HEK293 (cell line): ENCODE measurements at regions not wholly inside any gene's neighbourhood (a gene's known extent, or its start where the extent isn't known, plus 50 kb on each side); places are given as distances from the start of the nearest gene placed in this dataset.

ENCODE experiments used
- CTCF ChIA-PET: fragments of 350-600 bp; formaldehyde crosslinking; extraction: SDS; loops from one replicate; lab custom pipeline; 2021; ENCODE audit warnings: antibody characterized with exemption; lab: Yijun Ruan, JAX
- POLR2A ChIA-PET: fragments of 300-600 bp; formaldehyde crosslinking; extraction: SDS; loops from one replicate; lab custom pipeline; 2020; ENCODE audit warnings: antibody characterized with exemption, inconsistent platforms; lab: Yijun Ruan, JAX
- H3K27ac ChIP-seq: fragments of 200-500 bp; sonication (Bioruptor generic); 2 replicates; pipeline ENCODE4 v1.5.1; 2014; ENCODE audit warnings: low read depth, low read length, control low read depth, inconsistent platforms; ENCODE audit errors: extremely low read depth
- H3K36me3 ChIP-seq, 2 experiments: fragments of 200-500 bp in 1 of 2; sonication (Bioruptor generic) in 1 of 2; 1 replicate in 1 of 2; 2 replicates in 1 of 2; pipeline ENCODE4 v1.5.1; 2014 to 2017; ENCODE audit warnings: inconsistent platforms in 2 of 2, low read length in 2 of 2; ENCODE audit not compliant: control insufficient read depth in 2 of 2, insufficient read depth in 1 of 2
- H3K4me1 ChIP-seq: fragments of 200-500 bp; sonication (Bioruptor generic); 2 replicates; pipeline ENCODE4 v1.5.1; 2014; ENCODE audit warnings: mild to moderate bottlenecking, low read length, inconsistent platforms; ENCODE audit not compliant: control insufficient read depth, insufficient read depth
- H3K4me3 ChIP-seq: 2 replicates; pipeline ENCODE4 v1.5.1; 2011; ENCODE audit warnings: low read depth, mild to moderate bottlenecking, control low read depth, low read length, moderate library complexity
- H3K9me3 ChIP-seq: fragments of 200-500 bp; sonication (Bioruptor generic); 2 replicates; pipeline ENCODE4 v1.5.1; 2014; ENCODE audit warnings: low read depth, low read length, inconsistent platforms; ENCODE audit not compliant: control insufficient read depth, insufficient read depth
- GFI1B ChIP-seq: fragments of 450-650 bp; formaldehyde crosslinking; IDR thresholded peaks from 2 replicates; pipeline ENCODE4 v1.5.1; 2016; ENCODE audit warnings: missing biosample characterization, missing genetic modification characterization
- GLI2 ChIP-seq: fragments of 450-650 bp; formaldehyde crosslinking; IDR thresholded peaks from 2 replicates; pipeline ENCODE4; 2017; ENCODE audit warnings: missing biosample characterization, missing genetic modification characterization, low read depth, borderline replicate concordance
- GLIS1 ChIP-seq: fragments of 450-650 bp; formaldehyde crosslinking; IDR thresholded peaks from 2 replicates; pipeline ENCODE4 v1.5.1; 2016; ENCODE audit warnings: missing biosample characterization, missing genetic modification characterization
- IKZF3 ChIP-seq: fragments of 450-650 bp; IDR thresholded peaks from 2 replicates; pipeline ENCODE4 v1.5.0; 2018; ENCODE audit warnings: missing biosample characterization, mild to moderate bottlenecking, missing genetic modification characterization, moderate library complexity
- KLF7 ChIP-seq: fragments of 450-650 bp; formaldehyde crosslinking; IDR thresholded peaks from 2 replicates; pipeline ENCODE4 v1.5.1; 2016; ENCODE audit warnings: missing biosample characterization, missing genetic modification characterization, borderline replicate concordance
- KLF9 ChIP-seq: fragments of 450-650 bp; formaldehyde crosslinking; IDR thresholded peaks from 2 replicates; pipeline ENCODE4 v1.5.1; 2016; ENCODE audit warnings: missing biosample characterization, missing genetic modification characterization, low read depth
- PATZ1 ChIP-seq: fragments of 450-650 bp; formaldehyde crosslinking; IDR thresholded peaks from 2 replicates; pipeline ENCODE4 v1.5.1; 2016; ENCODE audit warnings: missing biosample characterization, missing genetic modification characterization
- PRDM1 ChIP-seq: fragments of 450-650 bp; formaldehyde crosslinking; IDR thresholded peaks from 2 replicates; pipeline ENCODE4; 2016; ENCODE audit warnings: missing biosample characterization, missing genetic modification characterization
- PRDM6 ChIP-seq: fragments of 450-650 bp; formaldehyde crosslinking; IDR thresholded peaks from 2 replicates; pipeline ENCODE4 v1.5.1; 2017; ENCODE audit warnings: missing biosample characterization, missing genetic modification characterization
- REST ChIP-seq: fragments of 450-650 bp; formaldehyde crosslinking; IDR thresholded peaks from 2 replicates; pipeline ENCODE4 v1.5.1; 2016; ENCODE audit warnings: missing biosample characterization, missing genetic modification characterization
- ZBTB1 ChIP-seq: fragments of 450-650 bp; formaldehyde crosslinking; IDR thresholded peaks from 2 replicates; pipeline ENCODE4 v1.5.1; 2016; ENCODE audit warnings: missing biosample characterization, missing genetic modification characterization
- ZBTB20 ChIP-seq: fragments of 450-650 bp; formaldehyde crosslinking; IDR thresholded peaks from 2 replicates; pipeline ENCODE4 v1.5.1; 2016; ENCODE audit warnings: missing biosample characterization, missing genetic modification characterization
- ZBTB26 ChIP-seq: fragments of 450-650 bp; formaldehyde crosslinking; optimal IDR thresholded peaks from 2 replicates; pipeline ENCODE3; 2016; ENCODE audit warnings: missing biosample characterization, mild to moderate bottlenecking, missing genetic modification characterization
- ZIC2 ChIP-seq: fragments of 450-650 bp; formaldehyde crosslinking; IDR thresholded peaks from 2 replicates; pipeline ENCODE4 v1.5.1; 2016; ENCODE audit warnings: missing biosample characterization, missing genetic modification characterization
- ZNF133 ChIP-seq: fragments of 450-650 bp; formaldehyde crosslinking; IDR thresholded peaks from 2 replicates; pipeline ENCODE4 v1.5.1; 2016; ENCODE audit warnings: missing biosample characterization, missing genetic modification characterization
- ZNF155 ChIP-seq: fragments of 450-650 bp; formaldehyde crosslinking; IDR thresholded peaks from 2 replicates; pipeline ENCODE4 v1.5.1; 2016; ENCODE audit warnings: missing biosample characterization, missing genetic modification characterization
- ZNF24 ChIP-seq: fragments of 450-650 bp; formaldehyde crosslinking; IDR thresholded peaks from 2 replicates; pipeline ENCODE4 v1.5.1; 2016; ENCODE audit warnings: missing biosample characterization, missing genetic modification characterization
- ZNF248 ChIP-seq: fragments of 450-650 bp; formaldehyde crosslinking; IDR thresholded peaks from 2 replicates; pipeline ENCODE4 v1.5.1; 2017; ENCODE audit warnings: missing biosample characterization, missing genetic modification characterization
- ZNF311 ChIP-seq: fragments of 450-650 bp; formaldehyde crosslinking; IDR thresholded peaks from 2 replicates; pipeline ENCODE4 v1.5.1; 2017; ENCODE audit warnings: missing biosample characterization, missing genetic modification characterization, borderline replicate concordance
- ZNF335 ChIP-seq: fragments of 450-650 bp; formaldehyde crosslinking; conservative IDR thresholded peaks from 2 replicates; pipeline ENCODE4 v1.5.1; 2016; ENCODE audit warnings: missing biosample characterization, missing genetic modification characterization
- ZNF366 ChIP-seq: fragments of 450-650 bp; formaldehyde crosslinking; conservative IDR thresholded peaks from 2 replicates; pipeline ENCODE4 v1.5.1; 2016; ENCODE audit warnings: missing biosample characterization, missing genetic modification characterization
- ZNF560 ChIP-seq: fragments of 450-650 bp; formaldehyde crosslinking; IDR thresholded peaks from 2 replicates; pipeline ENCODE4 v1.5.1; 2017; ENCODE audit warnings: missing biosample characterization, missing genetic modification characterization, borderline replicate concordance
- ZNF561 ChIP-seq: fragments of 450-650 bp; IDR thresholded peaks from 2 replicates; pipeline ENCODE4 v1.5.1; 2018; ENCODE audit warnings: missing biosample characterization, missing genetic modification characterization, borderline replicate concordance
- ZNF645 ChIP-seq: fragments of 450-650 bp; formaldehyde crosslinking; IDR thresholded peaks from 2 replicates; pipeline ENCODE4; 2016; ENCODE audit warnings: missing biosample characterization, missing genetic modification characterization
- ZNF660 ChIP-seq: fragments of 450-650 bp; IDR thresholded peaks from 2 replicates; pipeline ENCODE4 v1.5.1; 2018; ENCODE audit warnings: missing biosample characterization, mild to moderate bottlenecking, missing genetic modification characterization
- ZNF701 ChIP-seq: fragments of 450-650 bp; formaldehyde crosslinking; IDR thresholded peaks from 2 replicates; pipeline ENCODE4 v1.5.1; 2016; ENCODE audit warnings: missing biosample characterization, missing genetic modification characterization
- ZNF76 ChIP-seq: fragments of 450-650 bp; formaldehyde crosslinking; IDR thresholded peaks from 2 replicates; pipeline ENCODE4; 2016; ENCODE audit warnings: low read depth, missing biosample characterization, missing genetic modification characterization, borderline replicate concordance
- ZSCAN16 ChIP-seq: fragments of 450-650 bp; formaldehyde crosslinking; IDR thresholded peaks from 2 replicates; pipeline ENCODE4 v1.5.1; 2016; ENCODE audit warnings: missing biosample characterization, missing genetic modification characterization
- ZSCAN30 ChIP-seq: fragments of 450-650 bp; IDR thresholded peaks from 2 replicates; pipeline ENCODE4 v1.5.1; 2018; ENCODE audit warnings: missing biosample characterization, mild to moderate bottlenecking, missing genetic modification characterization, moderate library complexity

GRCh38 chr1:58997060-58997411 lies 213.2 kb upstream of the JUN start:
- no peaks in the 10 kb centered on the region for H3K4me1 ChIP-seq
- H3K27ac ChIP-seq: no peak overlapping the region
- H3K9me3 ChIP-seq: no peaks in the 10 kb centered on the region
- no peak overlapping the region for H3K4me3 ChIP-seq
- TF ChIP-seq ZIC2 (tag by site-specific recombination): no peak
- TF ChIP-seq ZBTB1 (tag by site-specific recombination): no peak
- no peak for TF ChIP-seq KLF7
- TF ChIP-seq ZNF76 (tag by site-specific recombination): no peak
- TF ChIP-seq PRDM6 (tag by site-specific recombination): no peak
- no peak for TF ChIP-seq ZBTB20
- no peak for TF ChIP-seq ZNF24
- no peak for TF ChIP-seq ZNF660 (tag by site-specific recombination)
- no peak for TF ChIP-seq ZNF366 (tag by site-specific recombination)
- no peak for TF ChIP-seq ZNF645 (tag by site-specific recombination)
- no peak for TF ChIP-seq ZNF248 (tag by site-specific recombination)
- TF ChIP-seq REST (tag by site-specific recombination): no peak
- TF ChIP-seq GLIS1: no peak
- no peak for TF ChIP-seq ZNF701 (tag by site-specific recombination)
- CTCF ChIA-PET: interaction anchor here (0.7 kb wide), 1 partner anchor 156 kb away, joined by 3 read pairs; no protein-coding TSS in a partner anchor
- POLR2A ChIA-PET: no interaction called here
- no peaks in the 10 kb centered on the region for H3K36me3 ChIP-seq

GRCh38 chr1:58997637-58998036 lies 213.8 kb upstream of the JUN start:
- ChIA-PET POLR2A (no interaction called here), CTCF (no interaction called here)
- no peaks in the 10 kb centered on the region for H3K4me1 ChIP-seq
- no peak overlapping the region for H3K27ac ChIP-seq
- no peaks in the 10 kb centered on the region for H3K36me3 ChIP-seq
- no peak overlapping the region for H3K4me3 ChIP-seq
- H3K9me3 ChIP-seq: no peaks in the 10 kb centered on the region
- TF ChIP-seq ZNF155 (tag by site-specific recombination) (no peak), ZNF561 (tag by site-specific recombination) (no peak), ZSCAN16 (tag by site-specific recombination) (no peak), ZNF560 (tag by site-specific recombination) (no peak), ZNF311 (no peak), ZNF335 (tag by site-specific recombination) (no peak), ZNF133 (no peak), PATZ1 (tag by site-specific recombination) (no peak), GLI2 (tag by site-specific recombination) (no peak), KLF9 (tag by site-specific recombination) (no peak), PRDM1 (tag by site-specific recombination) (no peak), ZBTB26 (tag by site-specific recombination) (no peak), GFI1B (tag by site-specific recombination) (no peak), ZSCAN30 (tag by site-specific recombination) (no peak), IKZF3 (no peak)
